ENCODE measurements at regions not wholly inside any gene's neighbourhood (a gene's known extent, or its start where the extent isn't known, plus 50 kb on each side); places are given as distances from the start of the nearest gene placed in this dataset.

DNA sequence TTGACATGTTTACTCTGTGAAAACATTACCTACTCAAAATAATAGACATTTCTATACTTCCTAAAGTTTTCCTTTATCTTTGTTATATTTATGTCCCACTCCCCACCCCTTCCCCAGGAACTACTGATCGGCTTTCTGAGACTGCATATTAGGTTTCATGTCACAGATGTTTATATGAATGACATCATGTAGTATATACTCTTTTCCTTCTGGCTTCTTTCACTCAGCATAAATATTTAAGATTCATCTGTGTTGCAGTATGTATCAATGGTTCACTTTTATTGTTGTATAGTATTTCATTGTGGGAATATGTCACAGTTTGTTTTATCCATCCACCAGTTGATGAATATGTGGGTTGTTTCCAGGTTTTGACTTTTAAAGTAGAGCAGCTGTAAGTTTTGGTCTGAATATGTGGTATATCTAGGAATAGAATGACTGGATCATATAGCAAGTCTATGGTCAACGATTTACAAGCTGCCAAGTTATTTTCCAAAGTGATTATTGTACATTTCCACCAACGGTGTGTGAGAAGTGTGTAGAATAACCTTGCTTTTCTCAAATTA is 73.8 kb upstream of the CAV2 start:
- DNase-seq, result no peak

DNA sequence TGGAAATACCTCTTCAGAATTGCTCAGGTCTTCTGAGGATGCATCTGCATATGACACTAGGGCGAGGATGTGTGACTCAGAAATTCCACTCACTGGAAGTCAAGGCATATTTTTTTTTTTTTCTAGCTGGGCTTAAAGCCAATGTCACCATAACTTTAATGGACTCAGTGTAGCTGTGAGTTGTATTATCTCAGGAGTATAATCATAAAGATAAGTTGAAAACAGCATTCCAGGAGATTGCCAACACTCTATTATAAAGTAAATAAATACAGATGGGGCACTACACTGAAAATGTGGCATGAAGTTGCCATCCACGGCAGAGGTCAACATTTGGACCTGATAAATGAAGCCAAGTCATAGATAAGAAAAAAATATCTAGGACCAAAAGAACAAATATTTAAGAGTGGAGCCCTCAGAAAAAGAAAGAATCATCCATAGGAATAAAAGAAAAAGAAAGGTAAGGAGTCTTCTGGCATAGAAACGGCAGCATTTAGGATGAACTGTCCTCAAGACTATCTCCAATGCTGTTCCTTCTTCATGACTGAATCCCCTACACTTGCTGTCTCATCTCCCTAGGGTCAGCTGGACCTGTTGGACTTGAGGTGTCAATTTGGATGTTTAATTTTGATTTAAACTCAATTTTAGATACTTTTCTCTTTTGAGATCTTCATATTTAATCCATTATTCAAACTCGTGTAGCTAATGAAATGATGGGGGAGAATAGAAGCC is 72.9 kb upstream of the CAV2 start:
- DNase-seq, result no peak

DNA sequence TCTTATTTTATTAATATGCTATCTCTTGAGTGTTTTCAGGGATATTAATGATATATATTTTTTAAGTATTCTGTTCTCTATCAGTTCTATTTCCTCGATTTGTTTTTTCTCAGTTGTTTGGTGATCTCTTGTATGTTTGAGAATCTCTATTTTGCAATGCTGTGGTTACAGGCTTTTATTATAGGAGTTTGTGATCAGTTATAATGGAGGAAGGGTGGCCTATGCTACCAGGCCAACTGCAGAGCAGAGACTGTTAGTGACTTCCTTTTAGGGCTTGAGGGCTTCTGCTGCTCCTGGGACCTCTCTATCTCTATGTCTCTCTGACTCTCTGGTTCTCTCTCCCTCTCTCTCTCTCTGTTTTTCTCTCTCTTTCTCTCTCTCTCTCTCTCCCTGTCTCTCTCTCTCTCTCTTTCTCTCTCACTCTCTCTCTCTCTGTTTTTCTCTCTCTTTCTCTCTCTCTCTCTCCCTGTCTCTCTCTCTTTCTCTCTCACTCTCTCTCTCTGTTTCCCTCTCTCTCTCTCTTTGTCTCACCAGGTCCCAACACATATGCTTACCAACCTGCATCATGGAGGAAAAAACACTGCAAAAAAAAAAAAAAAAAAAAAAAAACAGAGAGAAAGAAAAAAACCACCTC is 69.4 kb upstream of the CAV2 start:
- no peak for DNase-seq

DNA sequence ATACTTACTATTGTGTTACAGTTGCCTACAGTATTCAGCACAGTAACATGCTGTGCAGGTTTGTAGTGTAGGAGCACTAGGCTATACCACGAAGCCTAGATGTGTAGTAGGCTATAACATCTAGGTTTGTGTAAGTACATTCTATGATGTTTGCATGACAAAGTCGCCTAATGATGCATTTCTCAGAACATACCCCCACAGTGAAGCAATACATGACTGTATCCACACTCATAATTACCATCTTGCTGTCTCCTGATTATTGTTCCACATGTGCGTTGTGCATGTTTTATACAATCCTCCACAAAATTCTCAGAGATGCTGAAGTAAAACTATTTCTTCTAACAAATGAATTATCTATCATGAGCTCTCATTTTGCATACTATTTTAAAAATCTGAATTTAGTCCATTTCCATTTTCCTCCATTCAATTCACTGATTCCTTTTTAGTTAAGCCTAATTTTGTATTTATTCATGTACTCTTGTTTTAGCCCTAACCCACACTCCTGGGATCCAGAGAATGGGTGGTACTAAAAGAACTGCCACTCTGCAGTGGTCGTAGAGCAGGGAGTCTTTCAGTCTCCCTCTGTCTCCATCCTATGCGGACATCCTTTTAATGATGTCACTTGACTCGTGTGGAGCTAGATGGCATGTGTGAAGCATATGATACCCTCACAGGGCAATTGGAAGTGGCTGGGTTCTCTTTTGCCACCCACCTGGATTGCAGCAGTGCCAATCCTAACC is 67.6 kb upstream of the CAV2 start:
- no peak for DNase-seq

DNA sequence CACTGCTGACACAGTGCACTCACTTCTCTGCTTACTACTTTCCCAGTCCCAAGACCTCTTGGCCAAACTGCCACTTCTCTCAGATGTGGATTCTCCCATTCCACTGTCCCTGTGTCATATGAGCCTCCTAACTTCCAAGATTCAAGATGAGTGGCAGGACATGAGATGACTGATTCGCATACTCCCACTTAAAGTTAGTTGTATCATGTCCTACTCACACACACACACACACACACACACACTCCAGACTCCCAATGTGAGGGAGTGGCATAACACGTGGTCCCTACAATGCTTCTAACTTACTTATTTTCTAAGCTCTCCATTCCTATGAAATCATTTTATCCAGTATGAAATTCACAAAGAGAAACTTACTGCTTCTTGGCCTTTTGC is 67.0 kb upstream of the CAV2 start:
- no peak for DNase-seq

DNA sequence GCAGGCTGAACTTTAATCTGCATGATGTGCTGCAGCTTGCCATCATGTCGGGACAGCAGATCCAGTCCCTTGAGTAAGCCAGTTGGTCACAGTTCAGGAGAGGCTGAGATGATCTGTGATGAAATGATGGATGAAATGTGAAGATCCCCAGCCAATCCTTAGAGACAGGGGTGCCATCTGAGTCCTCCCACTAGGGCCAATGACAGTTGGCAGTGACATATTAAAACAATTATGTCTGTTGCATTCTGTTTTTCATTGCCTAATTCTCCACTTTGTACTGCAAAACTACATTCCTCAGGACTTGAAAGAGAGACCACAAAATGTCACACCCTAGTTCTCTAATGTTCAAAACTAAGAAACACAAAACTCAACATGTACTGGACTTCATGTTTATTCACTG is 66.3 kb upstream of the CAV2 start:
- DNase-seq, result no peak

DNA sequence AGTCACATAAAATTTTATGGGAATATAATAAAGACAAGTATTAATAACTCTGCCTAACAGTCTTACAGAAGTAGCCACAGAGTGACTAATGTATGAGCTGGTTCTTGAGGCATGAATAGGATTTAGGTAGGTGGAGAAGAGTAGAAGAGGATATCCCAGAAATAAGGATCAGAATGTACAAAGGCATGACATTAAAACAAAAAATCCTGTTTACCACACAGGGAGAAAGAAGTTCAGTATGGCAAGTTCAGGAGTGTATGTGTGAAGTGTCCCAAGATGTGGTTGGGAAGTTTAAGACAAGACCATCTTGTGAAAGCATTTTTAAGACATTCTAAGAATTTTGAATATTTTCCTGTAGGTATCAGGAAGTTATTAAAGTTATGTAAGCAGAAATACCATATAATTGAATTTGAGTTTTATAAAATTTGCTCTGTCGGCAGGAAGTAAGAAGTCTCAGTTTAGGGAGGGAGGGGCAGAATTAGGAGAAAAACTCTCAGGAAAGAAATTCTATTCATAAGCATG is 64.7 kb upstream of the CAV2 start:
- no peak for DNase-seq

DNA sequence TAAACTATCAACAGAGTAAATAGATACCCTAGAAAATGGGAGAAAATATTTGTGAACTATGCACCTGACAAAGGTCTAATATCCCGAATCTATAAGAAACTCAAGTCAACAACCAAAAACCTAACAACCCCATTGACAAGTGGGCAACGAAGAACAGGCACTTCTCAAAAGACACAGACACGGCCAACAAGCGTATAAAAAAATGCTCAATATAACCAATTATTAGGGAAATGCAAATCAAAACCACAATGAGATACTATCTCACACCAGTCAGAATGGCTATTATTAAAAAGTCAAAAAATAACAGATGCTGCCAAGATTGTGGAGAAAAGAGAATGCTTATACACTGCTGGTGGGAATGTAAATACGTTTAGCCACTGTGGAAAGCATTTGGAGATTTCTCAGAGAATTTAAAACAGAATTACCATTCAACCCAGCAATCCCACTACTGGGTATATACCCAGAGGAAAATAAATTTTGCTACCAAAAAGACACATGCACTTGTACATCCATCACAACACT is 63.2 kb upstream of the CAV2 start:
- no peak for DNase-seq

DNA sequence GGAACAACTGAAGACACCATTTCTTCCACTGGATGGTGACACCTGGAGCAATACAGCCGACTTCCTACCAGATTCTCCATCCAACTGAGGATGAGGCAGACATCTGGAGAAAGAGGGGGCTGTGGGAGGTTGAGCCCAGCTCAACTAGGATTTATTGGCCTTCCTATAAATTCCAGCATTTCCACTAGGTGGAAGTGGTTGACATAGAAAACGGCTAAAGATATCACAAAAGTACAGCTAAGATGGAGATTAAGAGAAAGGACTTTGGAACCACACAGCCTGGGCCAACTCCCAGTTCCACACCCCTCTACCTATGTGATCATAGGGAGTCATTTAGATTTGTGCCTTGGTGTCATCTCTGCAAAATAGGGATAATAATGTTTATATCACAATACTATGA is 61.3 kb upstream of the CAV2 start:
- no peak for DNase-seq

DNA sequence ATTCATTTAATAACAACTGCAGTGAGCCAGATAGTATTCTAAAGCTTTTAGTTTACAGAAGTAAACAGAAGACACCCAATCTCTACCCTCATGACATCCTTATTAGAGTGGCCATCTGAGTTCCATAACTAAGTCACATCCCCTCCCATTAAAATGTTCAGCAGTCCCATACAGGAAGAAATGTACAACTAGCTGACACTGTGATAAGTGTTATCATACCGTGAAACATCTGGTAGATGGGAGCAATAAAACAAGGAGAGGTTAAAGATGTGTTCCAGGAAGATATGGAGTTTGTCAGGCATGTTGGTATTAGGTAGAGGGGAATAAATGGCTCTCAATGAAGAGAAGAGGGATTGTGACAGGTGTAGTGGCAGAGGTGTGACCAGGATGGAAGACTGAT is 60.5 kb upstream of the CAV2 start:
- DNase-seq, result no peak

DNA sequence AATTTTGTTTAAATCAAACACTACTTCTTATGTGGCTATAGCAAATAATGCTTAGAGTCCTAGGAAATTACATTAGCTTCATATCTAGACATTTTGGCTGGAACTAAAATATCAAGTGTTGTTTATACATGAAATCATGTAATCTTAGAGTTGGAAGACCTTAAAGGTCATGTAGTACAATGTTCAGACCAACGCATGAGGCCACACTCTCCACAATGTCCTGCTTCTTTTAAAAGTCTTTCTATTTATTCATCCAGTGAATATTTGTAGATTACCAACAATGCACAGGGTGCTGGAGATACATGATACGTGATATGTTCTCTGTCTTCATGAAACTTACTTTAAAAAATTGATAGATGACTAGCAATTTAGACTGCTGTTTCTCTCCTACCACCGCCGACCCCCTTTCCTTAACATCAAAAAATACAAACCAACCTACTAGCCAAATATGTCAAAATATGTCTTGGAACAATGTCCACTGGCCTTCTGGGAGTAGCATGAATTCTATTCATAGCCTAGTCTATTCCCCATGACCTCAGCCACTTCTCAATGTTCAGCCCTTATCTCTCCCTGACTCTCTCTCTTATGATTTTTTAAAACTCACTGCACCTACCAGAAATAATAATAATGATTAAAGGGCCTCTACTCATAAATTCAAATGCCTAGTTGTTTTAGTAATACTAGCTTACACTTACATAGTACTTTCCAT is 59.5 kb upstream of the CAV2 start:
- no peak for DNase-seq

DNA sequence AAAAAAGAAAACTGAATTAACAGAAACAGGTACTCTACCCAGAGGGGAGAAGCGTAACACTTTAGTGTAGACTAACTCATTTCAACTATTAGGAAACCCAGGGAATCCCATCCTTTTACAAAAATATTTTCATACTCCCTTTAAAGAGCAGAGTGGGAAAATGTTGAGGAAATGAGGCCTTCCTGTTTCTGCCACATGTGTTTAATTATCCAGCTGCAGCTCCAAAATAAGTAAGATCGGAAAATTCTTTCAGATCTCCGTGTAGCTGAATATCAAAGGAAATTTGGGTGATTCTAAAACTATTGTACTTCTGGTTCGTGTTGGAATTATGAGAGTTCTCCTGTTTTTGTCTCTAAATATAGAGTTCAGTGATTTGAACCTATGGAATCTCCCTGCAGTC is 58.0 kb upstream of the CAV2 start:
- no peak for DNase-seq

DNA sequence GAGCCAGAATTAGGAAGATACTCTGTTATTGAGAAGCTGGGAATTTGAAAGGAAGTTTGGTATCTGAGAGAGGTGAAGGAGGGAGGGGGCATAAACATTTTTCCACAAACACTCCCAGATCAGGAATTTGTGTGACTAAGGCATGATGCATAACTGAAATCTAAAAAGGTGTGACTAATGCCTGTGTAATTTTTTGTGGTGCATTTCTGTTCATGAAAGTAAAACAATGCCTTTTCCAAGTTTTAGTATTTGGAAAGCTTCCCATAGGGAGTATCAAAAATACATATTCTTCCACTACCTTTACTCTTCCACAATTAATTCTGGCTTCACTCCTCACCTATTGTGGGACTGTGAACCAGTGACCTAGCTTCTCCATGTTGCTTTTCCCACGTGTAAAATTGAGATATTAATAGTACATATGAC is 56.4 kb upstream of the CAV2 start:
- DNase-seq, result no peak

DNA sequence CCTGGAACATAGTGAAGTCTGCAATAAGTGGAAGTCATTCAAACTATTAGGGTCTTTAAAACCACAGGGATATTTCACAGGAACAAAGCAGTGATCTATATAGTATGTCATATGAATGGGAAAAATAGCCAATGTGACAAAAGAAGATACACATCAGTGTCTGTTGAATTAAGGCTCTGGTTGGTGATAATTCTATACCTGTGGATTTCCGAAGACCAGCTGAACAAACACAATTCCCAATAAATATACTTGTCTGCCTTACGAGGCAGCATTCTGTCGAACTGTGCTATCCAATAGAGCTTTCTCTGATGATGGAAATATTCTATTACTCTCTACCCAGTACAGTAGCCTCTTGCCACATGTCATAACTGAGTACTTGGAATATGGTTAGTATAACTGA is 55.9 kb upstream of the CAV2 start:
- DNase-seq, result no peak

DNA sequence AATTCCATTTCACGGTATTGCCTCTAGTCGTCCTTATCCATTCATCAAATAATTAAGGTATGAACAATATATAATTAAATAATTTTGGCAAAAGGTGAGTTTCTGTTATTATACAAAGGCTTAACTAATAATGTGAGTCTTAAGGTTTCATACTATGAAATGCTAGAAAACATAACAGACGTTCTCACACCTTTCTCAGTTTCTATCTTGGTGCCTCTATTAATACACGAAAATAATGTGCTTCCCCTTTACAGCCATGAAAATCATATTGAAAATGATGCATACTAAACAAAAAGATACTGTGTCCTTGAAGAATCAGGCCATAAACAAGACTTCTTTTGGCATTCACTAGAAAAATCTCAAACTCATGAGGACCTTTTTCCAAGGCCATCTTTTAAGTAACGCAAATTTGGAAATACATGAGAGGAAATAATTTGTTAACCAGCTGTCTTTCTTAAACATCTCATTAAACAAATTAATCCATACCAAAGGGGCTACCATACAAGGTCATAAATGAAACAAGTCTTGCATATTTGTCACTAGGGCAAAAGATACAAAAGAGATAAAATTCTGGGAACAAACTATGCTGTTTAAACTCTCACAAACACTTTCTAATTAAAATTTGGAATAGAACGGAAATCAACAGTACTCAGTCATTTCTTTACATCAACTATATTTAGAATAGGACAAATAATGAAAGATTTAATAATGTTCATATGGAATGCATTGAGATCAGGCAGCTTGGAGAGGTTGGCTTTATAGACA is 53.9 kb upstream of the CAV2 start:
- no peak for DNase-seq

DNA sequence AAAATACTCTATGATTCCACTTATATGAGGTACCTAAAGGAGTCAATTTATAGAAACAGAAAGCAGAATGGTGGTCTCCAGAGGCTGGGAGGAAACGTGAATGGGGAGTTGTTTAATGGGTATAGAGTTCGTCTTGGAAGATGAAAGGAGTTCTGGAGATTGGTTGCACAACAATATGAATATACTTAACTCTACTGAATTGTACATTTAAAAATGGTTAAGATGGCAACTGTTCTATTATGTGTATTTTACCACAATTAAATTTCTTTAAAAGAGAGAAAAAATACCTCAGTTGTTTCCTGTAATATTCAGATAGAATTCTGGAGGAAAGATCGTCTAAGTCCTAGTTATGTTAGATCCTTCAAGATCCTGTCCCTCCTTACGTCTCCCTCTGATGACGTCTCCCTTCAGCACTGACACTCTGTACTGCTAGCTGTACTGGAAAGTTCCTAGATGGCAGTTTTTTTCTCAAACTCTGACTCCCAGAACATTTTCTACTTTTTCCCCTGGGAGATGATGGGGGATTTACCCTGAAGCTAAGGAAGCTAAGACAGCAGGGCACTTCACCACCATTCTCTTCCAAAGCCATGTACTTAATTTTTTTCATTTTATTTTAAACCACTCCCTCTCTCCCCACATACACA is 53.2 kb upstream of the CAV2 start:
- DNase-seq, result no peak

DNA sequence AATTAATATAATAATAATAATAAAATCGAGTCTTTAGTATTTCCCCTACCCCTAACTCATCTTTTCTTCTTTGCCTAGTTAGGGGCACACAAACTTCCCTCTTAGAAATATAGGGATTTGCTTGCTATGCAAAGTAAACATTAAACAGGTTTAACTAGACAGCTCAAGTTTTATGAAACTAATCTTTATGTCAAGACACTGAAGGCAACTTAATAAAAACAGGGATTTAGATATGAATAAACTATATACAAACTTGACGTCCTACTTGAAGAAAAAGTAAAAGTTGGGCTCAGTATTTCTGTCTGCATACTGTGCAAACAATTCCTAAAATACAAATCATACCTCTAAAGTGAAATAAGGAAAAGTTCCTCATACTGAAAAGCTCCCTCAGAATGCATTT is 52.1 kb upstream of the CAV2 start:
- no peak for DNase-seq

DNA sequence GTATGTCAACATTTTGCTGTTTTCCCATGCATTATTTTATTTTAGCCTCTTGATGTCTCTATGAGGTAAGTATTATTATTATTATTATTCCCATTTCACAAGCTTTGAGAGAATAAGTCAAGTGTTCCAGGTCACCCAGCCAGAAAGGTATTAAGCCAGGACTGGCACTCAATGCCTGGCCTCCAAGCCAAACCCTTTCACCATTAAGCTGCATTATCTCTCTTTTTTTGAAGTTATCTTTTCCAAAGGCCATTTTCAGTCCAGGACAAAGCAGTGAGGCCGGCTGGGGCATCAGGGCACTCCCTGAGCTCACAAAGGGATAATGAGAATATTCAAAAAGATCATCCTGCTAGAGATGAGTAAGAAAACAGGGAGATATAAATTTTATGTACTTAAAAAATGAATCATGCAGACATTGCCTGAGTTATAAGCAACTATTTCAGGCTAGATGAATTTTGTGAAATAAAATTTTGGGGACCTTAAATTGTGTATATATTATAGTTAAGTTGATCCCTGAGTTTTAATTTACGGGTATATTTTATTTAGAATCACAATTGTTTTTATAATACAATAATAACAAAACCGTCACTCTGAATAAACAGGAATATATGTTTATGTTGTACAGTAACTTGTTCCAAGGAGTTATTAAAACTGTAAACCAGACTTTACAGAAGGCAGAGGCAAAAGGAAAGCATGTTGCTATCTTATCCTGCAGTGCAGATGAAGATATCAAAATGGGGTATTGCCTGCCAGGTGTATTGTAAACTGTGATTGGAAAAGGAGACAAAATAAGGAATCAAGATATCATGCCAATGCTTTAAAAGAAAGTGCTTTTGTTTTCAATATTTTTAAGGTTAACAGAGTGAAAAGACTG is 51.3 kb upstream of the CAV2 start:
- DNase-seq, result no peak

DNA sequence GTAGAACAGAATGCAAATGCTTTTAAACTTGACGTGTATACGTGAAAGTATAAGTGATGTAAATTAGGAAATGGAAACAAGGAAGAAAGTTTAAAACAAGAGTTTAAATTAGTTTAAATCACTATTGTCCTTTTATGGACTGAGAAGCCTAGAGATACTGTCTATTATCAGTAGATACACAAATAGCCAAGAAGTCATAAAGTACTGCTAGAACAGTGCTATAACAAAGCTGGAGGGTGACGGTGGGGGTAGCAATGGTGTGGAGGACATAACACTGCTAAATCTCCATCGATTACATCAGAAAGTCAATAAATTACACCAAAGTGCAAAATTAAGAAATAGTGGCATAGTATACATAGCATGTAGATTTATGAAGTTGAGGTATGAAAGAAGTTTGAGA is 50.1 kb upstream of the CAV2 start:
- DNase-seq, result no peak
